SK-N-SH (cell line): ENCODE measurements at regions not wholly inside any gene's neighbourhood (a gene's known extent, or its start where the extent isn't known, plus 50 kb on each side); places are given as distances from the start of the nearest gene placed in this dataset.

Experiments used
- CTCF ChIA-PET: fragments of 300-600, 350-600 bp; formaldehyde crosslinking; extraction: SDS; loops from one replicate; lab custom pipeline; 2021; lab: Yijun Ruan, JAX
- POLR2A ChIA-PET: fragments of 350-600 bp; sonication (Branson Sonifier 250); formaldehyde crosslinking; extraction: SDS; loops from one replicate; lab custom pipeline; 2020; ENCODE audit warnings: antibody characterized with exemption, inconsistent platforms; lab: Yijun Ruan, JAX
- DNase-seq: peaks from one replicate; pipeline ENCODE4 v3.0.0; 2012
- H2AFZ ChIP-seq: fragments of 200-600 bp; sonication (generic); 2 replicates; pipeline ENCODE4 v1.8.1; 2016; ENCODE audit warnings: antibody characterized with exemption, mild to moderate bottlenecking, low read depth
- H3F3A ChIP-seq: fragments of 200-600 bp; sonication (generic); replicated peaks from 2 replicates; pipeline ENCODE3; 2016; ENCODE audit warnings: antibody characterized with exemption, mild to moderate bottlenecking; ENCODE audit not compliant: insufficient read depth
- H3K27ac ChIP-seq, 2 experiments: fragments of 200-500 bp in 1 of 2; fragments of 200-600 bp in 1 of 2; sonication (Bioruptor generic) in 1 of 2; sonication (generic), shearing (Covaris generic) in 1 of 2; 2 replicates each; pipeline versions ENCODE4 v1.5.1 to v1.6.1; 2014 to 2016; ENCODE audit warnings: low read depth in 2 of 2, inconsistent platforms in 1 of 2, low read length in 1 of 2, mild to moderate bottlenecking in 1 of 2, mixed read lengths in 1 of 2
- H3K27me3 ChIP-seq: fragments of 200-600 bp; sonication (generic), shearing (Covaris generic); 2 replicates; pipeline ENCODE4 v1.6.1; 2016; ENCODE audit warnings: mixed run types; ENCODE audit not compliant: insufficient read depth
- H3K36me3 ChIP-seq, 2 experiments: fragments of 200-500 bp in 1 of 2; fragments of 200-600 bp in 1 of 2; sonication (Bioruptor generic) in 1 of 2; sonication (generic) in 1 of 2; replicated peaks in 1 of 2; 2 replicates each; pipeline versions ENCODE3 to v1.5.1; 2014 to 2016; ENCODE audit warnings: low read length in 1 of 2, mild to moderate bottlenecking in 1 of 2; ENCODE audit not compliant: insufficient read depth in 2 of 2, control insufficient read depth in 1 of 2
- H3K4me1 ChIP-seq, 2 experiments: fragments of 200-500 bp in 1 of 2; fragments of 200-600 bp in 1 of 2; sonication (Bioruptor generic) in 1 of 2; sonication (generic), shearing (Covaris generic) in 1 of 2; 2 replicates each; pipeline versions ENCODE4 v1.5.1 to v1.6.1; 2014 to 2016; ENCODE audit warnings: low read depth in 1 of 2, low read length in 1 of 2, mixed run types in 1 of 2; ENCODE audit not compliant: insufficient read depth in 2 of 2, control insufficient read depth in 1 of 2
- H3K4me2 ChIP-seq: fragments of 200-600 bp; sonication (generic), shearing (Covaris generic); 2 replicates; pipeline ENCODE4 v1.6.1; 2017; ENCODE audit warnings: mixed run types
- H3K4me3 ChIP-seq, 2 experiments: fragments of 200-500 bp in 1 of 2; fragments of 200-600 bp in 1 of 2; sonication (Bioruptor generic) in 1 of 2; sonication (generic), shearing (Covaris generic) in 1 of 2; 2 replicates each; pipeline versions ENCODE4 v1.5.1 to v1.8.1; 2014 to 2016; ENCODE audit warnings: low read depth in 2 of 2, inconsistent platforms in 1 of 2, low read length in 1 of 2, mild to moderate bottlenecking in 1 of 2, mixed read lengths in 1 of 2, moderate library complexity in 1 of 2
- H3K79me2 ChIP-seq: fragments of 200-600 bp; sonication (generic); 2 replicates; pipeline ENCODE4 v1.8.1; 2017; ENCODE audit warnings: mild to moderate bottlenecking; ENCODE audit not compliant: insufficient read depth
- H3K9ac ChIP-seq: fragments of 200-600 bp; sonication (generic); 2 replicates; pipeline ENCODE4 v1.6.1; 2017; ENCODE audit warnings: mixed run types
- H3K9me2 ChIP-seq: fragments of 200-600 bp; sonication (generic); 2 replicates; pipeline ENCODE4 v1.6.1; 2017; ENCODE audit warnings: mixed run types
- H3K9me3 ChIP-seq: fragments of 200-600 bp; sonication (generic); 2 replicates; pipeline ENCODE4 v1.6.1; 2017; ENCODE audit warnings: mixed run types, mild to moderate bottlenecking, moderate library complexity
- H4K20me1 ChIP-seq: fragments of 200-600 bp; sonication (generic); 2 replicates; pipeline ENCODE4 v1.6.1; 2017; ENCODE audit warnings: mild to moderate bottlenecking, mixed run types; ENCODE audit not compliant: insufficient read depth
- CHD2 ChIP-seq: fragments of 150-350 bp; IDR thresholded peaks from 2 replicates; pipeline ENCODE4 v1.6.1; 2018; ENCODE audit warnings: low read length; ENCODE audit not compliant: partially characterized antibody
- ELF1 ChIP-seq: IDR thresholded peaks from 2 replicates; pipeline ENCODE4 v1.4.0; 2012
- EP300 ChIP-seq, 2 experiments: IDR thresholded peaks; 2 replicates each; pipeline versions ENCODE4 v1.4.0 to v1.6.1; 2012; ENCODE audit warnings: borderline replicate concordance in 1 of 2, low read depth in 1 of 2, low read length in 1 of 2
- IRF3 ChIP-seq: fragments of 150-350 bp; IDR thresholded peaks from 2 replicates; pipeline ENCODE4 v1.6.1; 2016; ENCODE audit warnings: mild to moderate bottlenecking, low read depth, low read length
- JUND ChIP-seq: IDR thresholded peaks from 2 replicates; pipeline ENCODE4 v1.4.0; 2012
- NRF1 ChIP-seq: IDR thresholded peaks from 2 replicates; pipeline ENCODE4 v1.6.1; 2012; ENCODE audit warnings: low read depth, mild to moderate bottlenecking, low read length
- PBX3 ChIP-seq: IDR thresholded peaks from 2 replicates; pipeline ENCODE4; 2012
- RAD21 ChIP-seq: IDR thresholded peaks from 2 replicates; pipeline ENCODE4 v1.6.1; 2012; ENCODE audit warnings: mild to moderate bottlenecking, low read length
- REST ChIP-seq: IDR thresholded peaks from 2 replicates; pipeline ENCODE4 v1.6.1; 2012; ENCODE audit warnings: mild to moderate bottlenecking, low read depth, low read length, moderate library complexity
- RFX5 ChIP-seq: IDR thresholded peaks from 2 replicates; pipeline ENCODE4 v1.6.1; 2012; ENCODE audit warnings: mild to moderate bottlenecking, improper control_type of control experiment, low read length
- RXRA ChIP-seq: IDR thresholded peaks from 2 replicates; pipeline ENCODE4 v1.4.0; 2012; ENCODE audit warnings: low read depth, mild to moderate bottlenecking, borderline replicate concordance
- YY1 ChIP-seq: IDR thresholded peaks from 2 replicates; pipeline ENCODE4 v1.4.0; 2012; ENCODE audit warnings: low read depth, mild to moderate bottlenecking
- WGBS: methylation state at CpG from one replicate; pipeline ENCODE4 v1.1.6; 2017; ENCODE audit warnings: low lambda C conversion rate; 5-methylcytosine and 5-hydroxymethylcytosine counted together

- no peaks in the 10 kb centered on the region for H3K36me3 ChIP-seq
- no peak for DNase-seq
- H3K9me3 ChIP-seq: no peaks in the 10 kb centered on the region
- no peaks in the 10 kb centered on the region for H3K9me2 ChIP-seq
- H2AFZ ChIP-seq: 0 out of 2 replicates have a peak overlapping the region, but pooled peaks have one; percentile 4
- H3K4me2 ChIP-seq: no peak overlapping the region
- H4K20me1 ChIP-seq: no peaks in the 10 kb centered on the region
- H3K4me3 ChIP-seq: no peak overlapping the region
- H3K27me3 ChIP-seq: no peaks in the 10 kb centered on the region
- ChIA-PET CTCF (no interaction called here), POLR2A (no interaction called here)
- H3K79me2 ChIP-seq: no peaks in the 10 kb centered on the region
- TF ChIP-seq ELF1 (no peak), RXRA (no peak), RFX5 (no peak), IRF3 (no peak)
- TF ChIP-seq, all 33 proteins: peak for 0
- H3K27ac ChIP-seq: peak overlapping the region in 1 of 2 experiments; percentile 98; a peak in 1 of 4 replicates
- H3K4me1 ChIP-seq: peaks cover 18 to 24% of the 10 kb centered on the region in 2 experiments; a peak in 3 of 4 replicates
- H3K9ac ChIP-seq: no peak overlapping the region
- 91% methylated on average over 4 of the region's 4 CpGs for WGBS
- peaks cover 19% of the 10 kb centered on the region for H3F3A ChIP-seq
Measured at GRCh38 chr2:144936442-144936841, 416.5 kb upstream of the ZEB2 start.

GRCh38 chr2:144935736-144936135 is 415.8 kb upstream of the ZEB2 start:
- TF ChIP-seq PBX3 (no peak), EP300 (IDR thresholded peaks at IDR 0.05; ENCODE audit: borderline replicate concordance in 1 of 2, low read depth in 1 of 2, low read length in 1 of 2) (no peak), REST (no peak), CHD2 (no peak), RFX5 (no peak), YY1 (no peak), JUND (no peak), RAD21 (no peak), NRF1 (no peak)
- DNase-seq: no peak
- no peaks in the 10 kb centered on the region for H3K27me3 ChIP-seq
- H3K79me2 ChIP-seq: no peaks in the 10 kb centered on the region
- no peaks in the 10 kb centered on the region for H3K9me3 ChIP-seq
- H3K9ac ChIP-seq: no peak overlapping the region
- no peaks in the 10 kb centered on the region for H4K20me1 ChIP-seq
- H3K27ac ChIP-seq: no peak overlapping the region
- H3K4me2 ChIP-seq: no peak overlapping the region
- 89% methylated on average over 2 of the region's 2 CpGs for WGBS
- CTCF ChIA-PET: no interaction called here
- peaks cover 19% of the 10 kb centered on the region for H3F3A ChIP-seq
- H3K4me3 ChIP-seq: no peak overlapping the region
- H3K4me1 ChIP-seq: peaks cover 18 to 24% of the 10 kb centered on the region in 2 experiments; a peak in 3 of 4 replicates
- H2AFZ ChIP-seq: no peak overlapping the region
- POLR2A ChIA-PET: no interaction called here
- no peaks in the 10 kb centered on the region for H3K36me3 ChIP-seq
- H3K9me2 ChIP-seq: no peaks in the 10 kb centered on the region
